WTC11 (cell line): ENCODE measurements at regions not wholly inside any gene's neighbourhood (a gene's known extent, or its start where the extent isn't known, plus 50 kb on each side); places are given as distances from the start of the nearest gene placed in this dataset.

Source experiments
- CBFB ChIP-seq: sonication (generic); formaldehyde crosslinking; IDR thresholded peaks from 2 replicates; pipeline ENCODE4 v1.8.1; 2022; ENCODE audit warnings: mild to moderate bottlenecking, low read depth, missing genetic modification reagents
- KAT7 ChIP-seq: sonication (generic); formaldehyde crosslinking; IDR thresholded peaks from 2 replicates; pipeline ENCODE4 v1.8.1; 2023; ENCODE audit warnings: missing genetic modification reagents, mild to moderate bottlenecking, borderline replicate concordance
- NFATC4 ChIP-seq: fragments of 250-450 bp; sonication (Bioruptor Pico); IDR thresholded peaks from 2 replicates; pipeline ENCODE4 v1.9.0; 2021; ENCODE audit warnings: mild to moderate bottlenecking
- NFYB ChIP-seq: sonication (generic); formaldehyde crosslinking; conservative IDR thresholded peaks from 2 replicates; pipeline ENCODE4 v1.8.0; 2022; ENCODE audit warnings: low read depth, missing genetic modification reagents
- NR3C1 ChIP-seq: sonication (generic); formaldehyde crosslinking; conservative IDR thresholded peaks from 2 replicates; pipeline ENCODE4 v1.8.1; 2023; ENCODE audit warnings: low read depth, mild to moderate bottlenecking, missing genetic modification reagents
- RORB ChIP-seq: fragments of 250-450 bp; sonication (Bioruptor Pico); IDR thresholded peaks from 2 replicates; pipeline ENCODE4 v1.9.0; 2021; ENCODE audit warnings: mild to moderate bottlenecking
- TEAD1 ChIP-seq: sonication (generic); formaldehyde crosslinking; IDR thresholded peaks from 2 replicates; pipeline ENCODE4 v1.8.0; 2022; ENCODE audit warnings: mild to moderate bottlenecking, missing genetic modification reagents
- TP53 ChIP-seq: sonication (generic); formaldehyde crosslinking; IDR thresholded peaks from 2 replicates; pipeline ENCODE4 v1.8.1; 2023; ENCODE audit warnings: mild to moderate bottlenecking, missing genetic modification reagents
- TF ChIP-seq, protein P1 (sequence below): fragments of 250-450 bp; sonication (Bioruptor Pico); IDR thresholded peaks from 2 replicates; pipeline ENCODE4 v1.9.0; 2021; ENCODE audit warnings: mild to moderate bottlenecking
- TF ChIP-seq, protein P2 (sequence below): sonication (generic); formaldehyde crosslinking; conservative IDR thresholded peaks from 2 replicates; pipeline ENCODE4 v1.8.1; 2022; ENCODE audit warnings: mild to moderate bottlenecking, missing genetic modification reagents
- TF ChIP-seq, protein P3 (sequence below): sonication (generic); formaldehyde crosslinking; IDR thresholded peaks from 2 replicates; pipeline ENCODE4 v1.8.1; 2022; ENCODE audit warnings: mild to moderate bottlenecking, moderate library complexity, missing genetic modification reagents
- TF ChIP-seq, protein P4 (sequence below): sonication (generic); formaldehyde crosslinking; IDR thresholded peaks from 2 replicates; pipeline ENCODE4 v1.8.0; 2023; ENCODE audit warnings: missing genetic modification reagents, mild to moderate bottlenecking, borderline replicate concordance
- TF ChIP-seq, protein P5 (sequence below): sonication (generic); formaldehyde crosslinking; conservative IDR thresholded peaks from 2 replicates; pipeline ENCODE4 v1.8.1; 2023; ENCODE audit warnings: mild to moderate bottlenecking, low read depth, missing genetic modification reagents, moderate library complexity
- TF ChIP-seq, protein P6 (sequence below): sonication (generic); formaldehyde crosslinking; IDR thresholded peaks from 2 replicates; pipeline ENCODE4 v1.8.1; 2023; ENCODE audit warnings: mild to moderate bottlenecking, missing genetic modification reagents
- TF ChIP-seq, protein P7 (sequence below): fragments of 250-450 bp; sonication (Bioruptor Pico); conservative IDR thresholded peaks from 2 replicates; pipeline ENCODE4 v1.9.0; 2021; ENCODE audit warnings: mild to moderate bottlenecking

DNA sequence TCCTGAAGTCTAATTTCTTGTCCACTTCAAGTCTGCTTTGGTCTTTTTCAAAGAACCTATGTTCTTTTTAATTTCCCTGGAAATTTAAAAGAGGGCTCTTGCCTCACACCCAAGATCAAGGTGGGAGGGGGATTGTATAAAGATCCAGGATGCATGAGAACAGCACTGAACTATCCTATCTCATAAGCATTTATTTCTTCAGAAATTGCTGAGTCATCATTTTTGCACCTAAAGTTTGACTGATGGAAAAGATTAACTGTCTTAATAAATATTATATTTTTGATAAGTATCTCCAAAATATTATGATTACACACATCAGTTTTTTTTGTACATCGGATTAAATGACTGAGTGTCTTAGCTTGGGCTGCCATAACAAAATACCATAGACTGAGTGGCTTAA, 90.5 kb downstream of the RPS24 start (continued):
- TF ChIP-seq, protein P1, sequence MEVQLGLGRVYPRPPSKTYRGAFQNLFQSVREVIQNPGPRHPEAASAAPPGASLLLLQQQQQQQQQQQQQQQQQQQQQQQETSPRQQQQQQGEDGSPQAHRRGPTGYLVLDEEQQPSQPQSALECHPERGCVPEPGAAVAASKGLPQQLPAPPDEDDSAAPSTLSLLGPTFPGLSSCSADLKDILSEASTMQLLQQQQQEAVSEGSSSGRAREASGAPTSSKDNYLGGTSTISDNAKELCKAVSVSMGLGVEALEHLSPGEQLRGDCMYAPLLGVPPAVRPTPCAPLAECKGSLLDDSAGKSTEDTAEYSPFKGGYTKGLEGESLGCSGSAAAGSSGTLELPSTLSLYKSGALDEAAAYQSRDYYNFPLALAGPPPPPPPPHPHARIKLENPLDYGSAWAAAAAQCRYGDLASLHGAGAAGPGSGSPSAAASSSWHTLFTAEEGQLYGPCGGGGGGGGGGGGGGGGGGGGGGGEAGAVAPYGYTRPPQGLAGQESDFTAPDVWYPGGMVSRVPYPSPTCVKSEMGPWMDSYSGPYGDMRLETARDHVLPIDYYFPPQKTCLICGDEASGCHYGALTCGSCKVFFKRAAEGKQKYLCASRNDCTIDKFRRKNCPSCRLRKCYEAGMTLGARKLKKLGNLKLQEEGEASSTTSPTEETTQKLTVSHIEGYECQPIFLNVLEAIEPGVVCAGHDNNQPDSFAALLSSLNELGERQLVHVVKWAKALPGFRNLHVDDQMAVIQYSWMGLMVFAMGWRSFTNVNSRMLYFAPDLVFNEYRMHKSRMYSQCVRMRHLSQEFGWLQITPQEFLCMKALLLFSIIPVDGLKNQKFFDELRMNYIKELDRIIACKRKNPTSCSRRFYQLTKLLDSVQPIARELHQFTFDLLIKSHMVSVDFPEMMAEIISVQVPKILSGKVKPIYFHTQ (CRISPR knock-in tag) = no peak
- TF ChIP-seq, protein P2, sequence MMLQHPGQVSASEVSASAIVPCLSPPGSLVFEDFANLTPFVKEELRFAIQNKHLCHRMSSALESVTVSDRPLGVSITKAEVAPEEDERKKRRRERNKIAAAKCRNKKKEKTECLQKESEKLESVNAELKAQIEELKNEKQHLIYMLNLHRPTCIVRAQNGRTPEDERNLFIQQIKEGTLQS = no peak
- TF ChIP-seq, protein P3, sequence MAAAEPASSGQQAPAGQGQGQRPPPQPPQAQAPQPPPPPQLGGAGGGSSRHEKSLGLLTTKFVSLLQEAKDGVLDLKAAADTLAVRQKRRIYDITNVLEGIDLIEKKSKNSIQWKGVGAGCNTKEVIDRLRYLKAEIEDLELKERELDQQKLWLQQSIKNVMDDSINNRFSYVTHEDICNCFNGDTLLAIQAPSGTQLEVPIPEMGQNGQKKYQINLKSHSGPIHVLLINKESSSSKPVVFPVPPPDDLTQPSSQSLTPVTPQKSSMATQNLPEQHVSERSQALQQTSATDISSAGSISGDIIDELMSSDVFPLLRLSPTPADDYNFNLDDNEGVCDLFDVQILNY (CRISPR knock-in tag) = no peak
- TF ChIP-seq KAT7 (CRISPR knock-in tag) = no peak
- TF ChIP-seq, protein P4, sequence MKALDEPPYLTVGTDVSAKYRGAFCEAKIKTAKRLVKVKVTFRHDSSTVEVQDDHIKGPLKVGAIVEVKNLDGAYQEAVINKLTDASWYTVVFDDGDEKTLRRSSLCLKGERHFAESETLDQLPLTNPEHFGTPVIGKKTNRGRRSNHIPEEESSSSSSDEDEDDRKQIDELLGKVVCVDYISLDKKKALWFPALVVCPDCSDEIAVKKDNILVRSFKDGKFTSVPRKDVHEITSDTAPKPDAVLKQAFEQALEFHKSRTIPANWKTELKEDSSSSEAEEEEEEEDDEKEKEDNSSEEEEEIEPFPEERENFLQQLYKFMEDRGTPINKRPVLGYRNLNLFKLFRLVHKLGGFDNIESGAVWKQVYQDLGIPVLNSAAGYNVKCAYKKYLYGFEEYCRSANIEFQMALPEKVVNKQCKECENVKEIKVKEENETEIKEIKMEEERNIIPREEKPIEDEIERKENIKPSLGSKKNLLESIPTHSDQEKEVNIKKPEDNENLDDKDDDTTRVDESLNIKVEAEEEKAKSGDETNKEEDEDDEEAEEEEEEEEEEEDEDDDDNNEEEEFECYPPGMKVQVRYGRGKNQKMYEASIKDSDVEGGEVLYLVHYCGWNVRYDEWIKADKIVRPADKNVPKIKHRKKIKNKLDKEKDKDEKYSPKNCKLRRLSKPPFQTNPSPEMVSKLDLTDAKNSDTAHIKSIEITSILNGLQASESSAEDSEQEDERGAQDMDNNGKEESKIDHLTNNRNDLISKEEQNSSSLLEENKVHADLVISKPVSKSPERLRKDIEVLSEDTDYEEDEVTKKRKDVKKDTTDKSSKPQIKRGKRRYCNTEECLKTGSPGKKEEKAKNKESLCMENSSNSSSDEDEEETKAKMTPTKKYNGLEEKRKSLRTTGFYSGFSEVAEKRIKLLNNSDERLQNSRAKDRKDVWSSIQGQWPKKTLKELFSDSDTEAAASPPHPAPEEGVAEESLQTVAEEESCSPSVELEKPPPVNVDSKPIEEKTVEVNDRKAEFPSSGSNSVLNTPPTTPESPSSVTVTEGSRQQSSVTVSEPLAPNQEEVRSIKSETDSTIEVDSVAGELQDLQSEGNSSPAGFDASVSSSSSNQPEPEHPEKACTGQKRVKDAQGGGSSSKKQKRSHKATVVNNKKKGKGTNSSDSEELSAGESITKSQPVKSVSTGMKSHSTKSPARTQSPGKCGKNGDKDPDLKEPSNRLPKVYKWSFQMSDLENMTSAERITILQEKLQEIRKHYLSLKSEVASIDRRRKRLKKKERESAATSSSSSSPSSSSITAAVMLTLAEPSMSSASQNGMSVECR (CRISPR knock-in tag) = no peak
- TF ChIP-seq, protein P5, sequence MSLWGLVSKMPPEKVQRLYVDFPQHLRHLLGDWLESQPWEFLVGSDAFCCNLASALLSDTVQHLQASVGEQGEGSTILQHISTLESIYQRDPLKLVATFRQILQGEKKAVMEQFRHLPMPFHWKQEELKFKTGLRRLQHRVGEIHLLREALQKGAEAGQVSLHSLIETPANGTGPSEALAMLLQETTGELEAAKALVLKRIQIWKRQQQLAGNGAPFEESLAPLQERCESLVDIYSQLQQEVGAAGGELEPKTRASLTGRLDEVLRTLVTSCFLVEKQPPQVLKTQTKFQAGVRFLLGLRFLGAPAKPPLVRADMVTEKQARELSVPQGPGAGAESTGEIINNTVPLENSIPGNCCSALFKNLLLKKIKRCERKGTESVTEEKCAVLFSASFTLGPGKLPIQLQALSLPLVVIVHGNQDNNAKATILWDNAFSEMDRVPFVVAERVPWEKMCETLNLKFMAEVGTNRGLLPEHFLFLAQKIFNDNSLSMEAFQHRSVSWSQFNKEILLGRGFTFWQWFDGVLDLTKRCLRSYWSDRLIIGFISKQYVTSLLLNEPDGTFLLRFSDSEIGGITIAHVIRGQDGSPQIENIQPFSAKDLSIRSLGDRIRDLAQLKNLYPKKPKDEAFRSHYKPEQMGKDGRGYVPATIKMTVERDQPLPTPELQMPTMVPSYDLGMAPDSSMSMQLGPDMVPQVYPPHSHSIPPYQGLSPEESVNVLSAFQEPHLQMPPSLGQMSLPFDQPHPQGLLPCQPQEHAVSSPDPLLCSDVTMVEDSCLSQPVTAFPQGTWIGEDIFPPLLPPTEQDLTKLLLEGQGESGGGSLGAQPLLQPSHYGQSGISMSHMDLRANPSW = no peak
- no peak for TF ChIP-seq CBFB (CRISPR knock-in tag)
- TF ChIP-seq NR3C1 = no peak
- TF ChIP-seq NFATC4 (CRISPR knock-in tag) = no peak
- TF ChIP-seq TP53 = no peak
- TF ChIP-seq TEAD1 (CRISPR knock-in tag) = no peak
- TF ChIP-seq, protein P6, sequence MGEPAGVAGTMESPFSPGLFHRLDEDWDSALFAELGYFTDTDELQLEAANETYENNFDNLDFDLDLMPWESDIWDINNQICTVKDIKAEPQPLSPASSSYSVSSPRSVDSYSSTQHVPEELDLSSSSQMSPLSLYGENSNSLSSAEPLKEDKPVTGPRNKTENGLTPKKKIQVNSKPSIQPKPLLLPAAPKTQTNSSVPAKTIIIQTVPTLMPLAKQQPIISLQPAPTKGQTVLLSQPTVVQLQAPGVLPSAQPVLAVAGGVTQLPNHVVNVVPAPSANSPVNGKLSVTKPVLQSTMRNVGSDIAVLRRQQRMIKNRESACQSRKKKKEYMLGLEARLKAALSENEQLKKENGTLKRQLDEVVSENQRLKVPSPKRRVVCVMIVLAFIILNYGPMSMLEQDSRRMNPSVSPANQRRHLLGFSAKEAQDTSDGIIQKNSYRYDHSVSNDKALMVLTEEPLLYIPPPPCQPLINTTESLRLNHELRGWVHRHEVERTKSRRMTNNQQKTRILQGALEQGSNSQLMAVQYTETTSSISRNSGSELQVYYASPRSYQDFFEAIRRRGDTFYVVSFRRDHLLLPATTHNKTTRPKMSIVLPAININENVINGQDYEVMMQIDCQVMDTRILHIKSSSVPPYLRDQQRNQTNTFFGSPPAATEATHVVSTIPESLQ = no peak
- TF ChIP-seq, protein P7, sequence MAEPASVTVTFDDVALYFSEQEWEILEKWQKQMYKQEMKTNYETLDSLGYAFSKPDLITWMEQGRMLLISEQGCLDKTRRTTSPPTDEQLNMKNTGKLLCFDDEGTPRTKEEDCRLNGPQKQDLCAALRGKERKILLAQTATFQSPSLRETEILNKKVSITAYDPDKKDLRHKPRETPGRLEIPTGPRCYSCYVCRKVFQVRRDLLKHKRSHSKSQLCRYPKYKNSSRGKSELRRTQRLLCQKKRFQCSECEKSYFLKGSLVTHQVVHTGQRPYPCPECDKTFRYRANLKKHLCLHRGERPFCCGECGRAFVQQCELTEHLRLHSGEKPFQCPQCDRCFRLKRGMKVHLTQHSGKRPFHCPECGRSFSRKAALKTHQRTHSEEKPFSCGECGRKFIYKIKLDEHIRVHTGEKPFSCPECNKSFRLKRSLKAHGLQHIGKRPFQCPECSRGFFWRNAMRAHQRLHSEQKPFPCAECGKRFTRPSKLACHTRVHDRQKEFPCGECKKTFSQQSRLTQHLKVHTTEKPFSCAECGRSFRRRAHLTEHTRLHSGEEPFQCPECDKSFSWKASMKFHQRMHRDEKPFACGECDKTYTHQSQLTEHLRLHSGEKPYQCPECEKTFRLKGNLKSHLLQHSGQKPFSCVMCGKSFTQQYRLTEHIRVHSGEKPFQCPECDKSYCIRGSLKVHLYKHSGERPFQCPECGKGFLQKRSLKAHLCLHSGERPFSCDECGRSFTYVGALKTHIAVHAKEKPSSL (CRISPR knock-in tag) = no peak
- no peak for TF ChIP-seq NFYB (CRISPR knock-in tag)
- TF ChIP-seq RORB = no peak
